DND-41 (cell line): ENCODE measurements at regions not wholly inside any gene's neighbourhood (a gene's known extent, or its start where the extent isn't known, plus 50 kb on each side); places are given as distances from the start of the nearest gene placed in this dataset.
"Not testable (repeated sequence)": the region's sequence is repeated elsewhere in the genome, so short reads cannot be mapped to it uniquely, and the experiment has no call there.

Experiments
- ATAC-seq: fragments of 200-7000 bp; cut with Tn5 transposase; 3 replicates; pipeline ENCODE4 v1.9.1; 2021; ENCODE audit warnings: low read depth; ENCODE audit not compliant: insufficient read depth
- DNase-seq: peaks from one replicate; pipeline ENCODE4 v3.0.0-alpha.2; 2020
- H2AFZ ChIP-seq: 2 replicates; pipeline ENCODE4 v1.6.0; 2012; ENCODE audit warnings: low read depth, low read length
- H3K27ac ChIP-seq: 2 replicates; pipeline ENCODE4 v1.5.1; 2012; ENCODE audit warnings: low read length, inconsistent platforms
- H3K27me3 ChIP-seq: fragments of 200-600 bp; sonication (generic); 2 replicates; pipeline ENCODE4 v1.6.0; 2012; ENCODE audit warnings: low read length, mild to moderate bottlenecking, inconsistent platforms; ENCODE audit not compliant: insufficient read depth, poor library complexity
- H3K36me3 ChIP-seq: 2 replicates; pipeline ENCODE4 v1.5.1; 2012; ENCODE audit warnings: low read length, inconsistent platforms; ENCODE audit not compliant: insufficient read depth
- H3K4me1 ChIP-seq: 2 replicates; pipeline ENCODE4 v1.5.1; 2012; ENCODE audit warnings: mild to moderate bottlenecking, low read length; ENCODE audit not compliant: insufficient read depth
- H3K4me2 ChIP-seq: 2 replicates; pipeline ENCODE4 v1.6.0; 2012; ENCODE audit warnings: mild to moderate bottlenecking, moderate library complexity, low read length, inconsistent platforms; ENCODE audit not compliant: insufficient read depth
- H3K4me3 ChIP-seq, 2 experiments: fragments of 200-600 bp in 1 of 2; shearing (Covaris generic) in 1 of 2; 2 replicates each; pipeline ENCODE4 v1.5.1; 2012 to 2016; ENCODE audit warnings: inconsistent platforms in 2 of 2, low read length in 2 of 2, mild to moderate bottlenecking in 2 of 2, low read depth in 1 of 2, moderate library complexity in 1 of 2
- H3K79me2 ChIP-seq: 2 replicates; pipeline ENCODE4 v1.6.0; 2012; ENCODE audit warnings: low read length, inconsistent platforms; ENCODE audit not compliant: insufficient read depth
- H3K9ac ChIP-seq: 2 replicates; pipeline ENCODE4 v1.6.0; 2012; ENCODE audit warnings: low read depth, mild to moderate bottlenecking, inconsistent platforms, low read length, moderate library complexity
- H3K9me3 ChIP-seq: 2 replicates; pipeline ENCODE4 v1.5.1; 2012; ENCODE audit warnings: low read length, moderate library complexity, mild to moderate bottlenecking, inconsistent platforms; ENCODE audit not compliant: insufficient read depth, severe bottlenecking
- H4K20me1 ChIP-seq: 2 replicates; pipeline ENCODE4 v1.6.0; 2012; ENCODE audit warnings: low read length; ENCODE audit not compliant: insufficient read depth
- EZH2 ChIP-seq: IDR thresholded peaks from 3 replicates; pipeline ENCODE4 v1.6.1; 2012; ENCODE audit warnings: borderline replicate concordance, low read depth, mild to moderate bottlenecking, moderate library complexity, low read length, inconsistent platforms; ENCODE audit not compliant: severe bottlenecking
- TF ChIP-seq, protein P1 (sequence below): IDR thresholded peaks from 2 replicates; pipeline ENCODE4 v1.5.1; 2012; ENCODE audit warnings: borderline replicate concordance, low read length, moderate library complexity, mild to moderate bottlenecking; ENCODE audit not compliant: poor library complexity, severe bottlenecking; ENCODE audit errors: extremely low read depth

DNA sequence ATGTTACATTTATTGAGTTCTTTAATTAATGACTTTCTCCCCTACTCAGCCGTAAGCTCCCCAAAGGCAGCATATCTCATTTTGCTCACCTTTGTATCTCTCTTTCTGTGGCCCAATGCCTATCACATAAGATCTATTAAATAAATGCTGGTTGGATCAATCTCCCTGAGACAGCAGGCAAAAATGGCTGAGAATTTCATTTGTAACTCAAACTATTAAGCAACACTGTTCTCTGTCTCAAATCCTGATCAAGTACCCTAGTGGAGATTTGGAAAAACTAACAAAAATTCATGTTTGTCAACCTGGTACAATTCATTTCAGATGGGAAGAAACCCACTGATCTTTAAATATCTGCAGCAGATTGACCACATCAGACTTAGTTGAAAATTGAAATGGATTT is 127.4 kb downstream of the ZFAND4 start:
- H3K27ac ChIP-seq: no peak overlapping the region
- TF ChIP-seq, protein P1, sequence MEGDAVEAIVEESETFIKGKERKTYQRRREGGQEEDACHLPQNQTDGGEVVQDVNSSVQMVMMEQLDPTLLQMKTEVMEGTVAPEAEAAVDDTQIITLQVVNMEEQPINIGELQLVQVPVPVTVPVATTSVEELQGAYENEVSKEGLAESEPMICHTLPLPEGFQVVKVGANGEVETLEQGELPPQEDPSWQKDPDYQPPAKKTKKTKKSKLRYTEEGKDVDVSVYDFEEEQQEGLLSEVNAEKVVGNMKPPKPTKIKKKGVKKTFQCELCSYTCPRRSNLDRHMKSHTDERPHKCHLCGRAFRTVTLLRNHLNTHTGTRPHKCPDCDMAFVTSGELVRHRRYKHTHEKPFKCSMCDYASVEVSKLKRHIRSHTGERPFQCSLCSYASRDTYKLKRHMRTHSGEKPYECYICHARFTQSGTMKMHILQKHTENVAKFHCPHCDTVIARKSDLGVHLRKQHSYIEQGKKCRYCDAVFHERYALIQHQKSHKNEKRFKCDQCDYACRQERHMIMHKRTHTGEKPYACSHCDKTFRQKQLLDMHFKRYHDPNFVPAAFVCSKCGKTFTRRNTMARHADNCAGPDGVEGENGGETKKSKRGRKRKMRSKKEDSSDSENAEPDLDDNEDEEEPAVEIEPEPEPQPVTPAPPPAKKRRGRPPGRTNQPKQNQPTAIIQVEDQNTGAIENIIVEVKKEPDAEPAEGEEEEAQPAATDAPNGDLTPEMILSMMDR: no peak
- TF ChIP-seq EZH2: no peak
- H4K20me1 ChIP-seq: 0 out of 2 replicates have a peak, but pooled peaks cover 2% of the 10 kb centered on the region
- H3K36me3 ChIP-seq: no peaks in the 10 kb centered on the region
- H3K4me2 ChIP-seq: no peak overlapping the region
- no peaks in the 10 kb centered on the region for H3K79me2 ChIP-seq
- H3K9me3 ChIP-seq: no peaks in the 10 kb centered on the region
- no peaks in the 10 kb centered on the region for H3K27me3 ChIP-seq
- no peak for ATAC-seq
- no peaks in the 10 kb centered on the region for H3K4me1 ChIP-seq
- no peak overlapping the region for H2AFZ ChIP-seq
- no peak overlapping the region for H3K4me3 ChIP-seq
- H3K9ac ChIP-seq: no peak overlapping the region
- DNase-seq: no peak

GRCh38 chr10:45544191-45544590 is 128.4 kb downstream of the ZFAND4 start:
- Histone ChIP-seq H3K4me1 (no peaks in the 10 kb centered on the region), H3K9me3 (no peaks in the 10 kb centered on the region), H2AFZ (no peak overlapping the region), H3K79me2 (no peaks in the 10 kb centered on the region), H3K27me3 (no peaks in the 10 kb centered on the region), H3K9ac (no peak overlapping the region), H3K4me3 (no peak overlapping the region), H4K20me1 (0 out of 2 replicates have a peak, but pooled peaks cover 2% of the 10 kb centered on the region), H3K27ac (no peak overlapping the region), H3K4me2 (no peak overlapping the region), H3K36me3 (no peaks in the 10 kb centered on the region)
- ATAC-seq (no peak), DNase-seq (no peak)
- TF ChIP-seq, protein P1: no peak
- no peak for TF ChIP-seq EZH2

DNA sequence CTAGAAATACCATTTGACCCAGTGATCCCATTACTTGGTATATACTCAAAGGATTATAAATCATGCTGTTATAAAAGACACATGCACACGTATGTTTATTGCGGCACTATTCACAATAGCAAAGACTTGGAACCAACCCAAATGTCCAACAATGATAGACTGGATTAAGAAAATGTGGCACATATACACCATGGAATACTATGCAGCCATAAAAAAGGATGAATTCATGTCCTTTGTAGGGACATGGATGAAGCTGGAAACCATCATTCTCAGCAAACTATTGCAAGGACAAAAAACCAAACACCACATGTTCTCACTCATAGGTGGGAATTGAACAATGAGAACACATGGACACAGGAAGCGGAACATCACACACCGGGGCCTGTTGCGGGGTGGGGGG is 131.5 kb downstream of the ZFAND4 start:
- H3K9me3 ChIP-seq, H3K27me3 ChIP-seq, H3K4me1 ChIP-seq, ATAC-seq, H3K79me2 ChIP-seq, H3K4me3 ChIP-seq, H3K9ac ChIP-seq, H3K27ac ChIP-seq, H3K36me3 ChIP-seq, DNase-seq, H3K4me2 ChIP-seq, H2AFZ ChIP-seq, H4K20me1 ChIP-seq: not testable (repeated sequence)

- not testable (repeated sequence) for ATAC-seq, H3K79me2 ChIP-seq
Observed at GRCh38 chr10:45540589-45540988, 132.0 kb downstream of the ZFAND4 start.

DNA sequence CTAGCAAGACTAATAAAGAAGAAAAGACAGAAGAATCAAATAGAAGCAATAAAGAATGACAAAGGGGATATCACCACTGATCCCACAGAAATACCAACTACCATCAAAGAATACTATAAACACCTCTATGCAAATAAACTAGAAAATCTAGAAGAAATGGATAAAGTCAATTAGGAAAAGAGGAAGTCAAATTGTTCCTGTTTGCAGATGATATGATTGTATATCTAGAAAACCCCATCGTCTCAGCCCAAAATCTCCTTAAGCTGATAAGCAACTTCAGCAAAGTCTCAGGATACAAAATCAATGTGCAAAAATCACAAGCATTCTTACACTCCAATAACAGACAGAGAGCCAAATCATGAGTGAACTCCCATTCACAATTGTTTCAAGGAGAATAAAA is 133.0 kb downstream of the ZFAND4 start:
- H3K79me2 ChIP-seq: not testable (repeated sequence)

More at GRCh38 chr10:45540589-45540988, 132.0 kb downstream of the ZFAND4 start:
- H3K27ac ChIP-seq, H4K20me1 ChIP-seq, H3K4me1 ChIP-seq, H3K4me2 ChIP-seq, H3K9ac ChIP-seq, H3K9me3 ChIP-seq, H3K4me3 ChIP-seq, H2AFZ ChIP-seq, H3K27me3 ChIP-seq, H3K36me3 ChIP-seq, DNase-seq: not testable (repeated sequence)

More for the DNA sequence above, 133.0 kb downstream of the ZFAND4 start:
- not testable (repeated sequence) for H3K4me3 ChIP-seq, H3K9ac ChIP-seq, H4K20me1 ChIP-seq, H3K27me3 ChIP-seq, H3K4me2 ChIP-seq, H3K27ac ChIP-seq, ATAC-seq, H3K4me1 ChIP-seq, DNase-seq, H2AFZ ChIP-seq, H3K9me3 ChIP-seq, H3K36me3 ChIP-seq
